ENCODE measurements at regions not wholly inside any gene's neighbourhood (a gene's known extent, or its start where the extent isn't known, plus 50 kb on each side); places are given as distances from the start of the nearest gene placed in this dataset.

- Histone ChIP-seq H3K4me2 (ENCODE audit: low read length) (no peak overlapping the region), H3K4me3 (ENCODE audit: low read length) (no peak overlapping the region), H3K27me3 (ENCODE audit: control insufficient read depth, insufficient read depth, low read length) (peaks cover 39% of the 10 kb centered on the region), H3K4me1 (ENCODE audit: control insufficient read depth, insufficient read depth, low read length) (no peaks in the 10 kb centered on the region), H3K9ac (ENCODE audit: low read depth, low read length) (no peak overlapping the region), H3K36me3 (ENCODE audit: insufficient read depth, low read length) (no peaks in the 10 kb centered on the region), H3K9me3 (replicated peaks; ENCODE audit: low read length) (no peaks in the 10 kb centered on the region)
Measured at GRCh38 chr20:57847104-57847503, 137.3 kb upstream of the PMEPA1 start.

- Histone ChIP-seq H3K4me1 (ENCODE audit: control insufficient read depth, insufficient read depth, low read length) (no peaks in the 10 kb centered on the region), H3K4me3 (ENCODE audit: low read length) (no peak overlapping the region), H3K36me3 (ENCODE audit: insufficient read depth, low read length) (no peaks in the 10 kb centered on the region), H3K9ac (ENCODE audit: low read depth, low read length) (no peak overlapping the region), H3K4me2 (ENCODE audit: low read length) (no peak overlapping the region), H3K9me3 (replicated peaks; ENCODE audit: low read length) (no peaks in the 10 kb centered on the region), H3K27me3 (ENCODE audit: control insufficient read depth, insufficient read depth, low read length) (peaks cover 49% of the 10 kb centered on the region)
Measured at GRCh38 chr20:57844626-57845596, 135.1 kb upstream of the PMEPA1 start.

- H3K4me2 ChIP-seq (ENCODE audit: low read length), result no peak overlapping the region
- no peak overlapping the region for H3K4me3 ChIP-seq (ENCODE audit: low read length)
- no peaks in the 10 kb centered on the region for H3K9me3 ChIP-seq (replicated peaks; ENCODE audit: low read length)
Measured at GRCh38 chr20:57843941-57844625, 134.3 kb upstream of the PMEPA1 start.

DNA sequence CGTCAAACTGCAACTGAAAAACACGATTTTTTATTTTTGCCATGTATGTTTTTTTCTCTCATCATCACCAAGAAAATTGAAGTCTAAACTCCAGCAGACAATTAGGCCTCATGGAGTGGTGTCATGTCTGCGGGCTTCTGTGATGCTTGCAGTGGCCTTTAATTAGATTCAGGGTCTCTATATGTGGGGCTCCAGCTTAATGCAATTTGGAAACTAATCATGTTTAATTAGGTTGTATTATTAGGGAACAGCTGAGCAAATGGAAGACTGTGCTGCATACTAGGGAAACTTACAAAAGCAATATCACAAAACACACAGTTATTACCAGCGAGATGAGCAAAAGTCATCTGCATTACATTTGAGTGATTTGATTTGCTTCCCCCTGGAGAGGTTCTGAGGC lies 132.9 kb upstream of the PMEPA1 start:
- Histone ChIP-seq H3K27me3 (ENCODE audit: control insufficient read depth, insufficient read depth, low read length) (peaks cover 55% of the 10 kb centered on the region), H3K4me2 (ENCODE audit: low read length) (no peak overlapping the region), H3K9me3 (replicated peaks; ENCODE audit: low read length) (no peaks in the 10 kb centered on the region), H3K4me3 (ENCODE audit: low read length) (no peak overlapping the region), H3K36me3 (ENCODE audit: insufficient read depth, low read length) (no peaks in the 10 kb centered on the region), H3K9ac (ENCODE audit: low read depth, low read length) (no peak overlapping the region), H3K4me1 (ENCODE audit: control insufficient read depth, insufficient read depth, low read length) (no peaks in the 10 kb centered on the region)

More at GRCh38 chr20:57843941-57844625, 134.3 kb upstream of the PMEPA1 start:
- H3K4me1 ChIP-seq (ENCODE audit: control insufficient read depth, insufficient read depth, low read length), result no peaks in the 10 kb centered on the region
- H3K36me3 ChIP-seq (ENCODE audit: insufficient read depth, low read length), result no peaks in the 10 kb centered on the region
- peaks cover 54% of the 10 kb centered on the region for H3K27me3 ChIP-seq (ENCODE audit: control insufficient read depth, insufficient read depth, low read length)
- no peak overlapping the region for H3K9ac ChIP-seq (ENCODE audit: low read depth, low read length)

DNA sequence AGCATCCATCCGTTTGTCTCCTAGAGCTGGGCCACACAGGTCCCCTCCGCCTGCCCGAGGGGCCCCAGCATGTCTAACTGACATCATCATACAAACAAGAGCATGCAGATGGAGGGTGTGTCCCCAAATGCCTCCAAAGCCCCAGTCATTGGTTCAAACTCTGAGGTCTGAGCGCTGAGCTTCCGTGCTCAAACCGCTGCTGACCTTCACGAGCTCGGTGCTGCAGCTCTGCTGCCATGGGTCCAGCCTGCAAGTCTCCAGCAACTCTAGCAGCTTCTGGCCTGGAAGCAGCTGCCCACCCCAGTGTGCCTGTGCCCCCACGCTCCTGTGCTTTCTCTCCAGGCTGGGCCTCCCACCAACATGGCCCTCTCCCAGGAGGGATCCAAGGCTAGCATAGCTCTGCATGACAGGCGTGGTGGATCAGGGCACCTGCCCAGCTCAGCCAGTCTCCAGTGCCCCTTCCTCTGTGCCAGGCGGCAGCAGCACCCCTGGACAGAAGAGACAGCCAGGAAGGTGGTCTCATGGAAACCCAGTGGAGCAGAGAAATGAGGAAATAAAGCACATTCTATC lies 131.6 kb upstream of the PMEPA1 start:
- no peak overlapping the region for H3K9ac ChIP-seq (ENCODE audit: low read depth, low read length)

GRCh38 chr20:57840504-57841296 lies 130.9 kb upstream of the PMEPA1 start:
- Histone ChIP-seq H3K9me3 (replicated peaks; ENCODE audit: low read length) (no peaks in the 10 kb centered on the region), H3K27me3 (ENCODE audit: control insufficient read depth, insufficient read depth, low read length) (peaks cover 57% of the 10 kb centered on the region), H3K9ac (ENCODE audit: low read depth, low read length) (no peak overlapping the region), H3K4me3 (ENCODE audit: low read length) (no peak overlapping the region), H3K4me1 (ENCODE audit: control insufficient read depth, insufficient read depth, low read length) (no peaks in the 10 kb centered on the region), H3K4me2 (ENCODE audit: low read length) (no peak overlapping the region), H3K36me3 (ENCODE audit: insufficient read depth, low read length) (no peaks in the 10 kb centered on the region)

More for the DNA sequence above, 131.6 kb upstream of the PMEPA1 start:
- Histone ChIP-seq H3K36me3 (ENCODE audit: insufficient read depth, low read length) (no peaks in the 10 kb centered on the region), H3K4me1 (ENCODE audit: control insufficient read depth, insufficient read depth, low read length) (no peaks in the 10 kb centered on the region), H3K4me2 (ENCODE audit: low read length) (no peak overlapping the region), H3K9me3 (replicated peaks; ENCODE audit: low read length) (no peaks in the 10 kb centered on the region), H3K27me3 (ENCODE audit: control insufficient read depth, insufficient read depth, low read length) (peaks cover 59% of the 10 kb centered on the region), H3K4me3 (ENCODE audit: low read length) (no peak overlapping the region)

GRCh38 chr20:57840066-57840465 lies 130.3 kb upstream of the PMEPA1 start:
- Histone ChIP-seq H3K9ac (ENCODE audit: low read depth, low read length) (no peak overlapping the region), H3K36me3 (ENCODE audit: insufficient read depth, low read length) (no peaks in the 10 kb centered on the region), H3K4me2 (ENCODE audit: low read length) (no peak overlapping the region), H3K4me3 (ENCODE audit: low read length) (no peak overlapping the region), H3K4me1 (ENCODE audit: control insufficient read depth, insufficient read depth, low read length) (no peaks in the 10 kb centered on the region), H3K9me3 (replicated peaks; ENCODE audit: low read length) (no peaks in the 10 kb centered on the region), H3K27me3 (ENCODE audit: control insufficient read depth, insufficient read depth, low read length) (peaks cover 56% of the 10 kb centered on the region)

GRCh38 chr20:57838670-57839151 lies 128.9 kb upstream of the PMEPA1 start:
- H3K4me3 ChIP-seq (ENCODE audit: low read length), result no peak overlapping the region
- H3K4me1 ChIP-seq (ENCODE audit: control insufficient read depth, insufficient read depth, low read length), result no peaks in the 10 kb centered on the region
- H3K9me3 ChIP-seq (replicated peaks; ENCODE audit: low read length), result no peaks in the 10 kb centered on the region
- peaks cover 60% of the 10 kb centered on the region for H3K27me3 ChIP-seq (ENCODE audit: control insufficient read depth, insufficient read depth, low read length)
- no peak overlapping the region for H3K9ac ChIP-seq (ENCODE audit: low read depth, low read length)
- H3K36me3 ChIP-seq (ENCODE audit: insufficient read depth, low read length), result no peaks in the 10 kb centered on the region
- H3K4me2 ChIP-seq (ENCODE audit: low read length), result no peak overlapping the region

- Histone ChIP-seq H3K4me2 (ENCODE audit: low read length) (no peak overlapping the region), H3K9me3 (replicated peaks; ENCODE audit: low read length) (no peaks in the 10 kb centered on the region), H3K4me1 (ENCODE audit: control insufficient read depth, insufficient read depth, low read length) (no peaks in the 10 kb centered on the region), H3K36me3 (ENCODE audit: insufficient read depth, low read length) (no peaks in the 10 kb centered on the region), H3K4me3 (ENCODE audit: low read length) (no peak overlapping the region), H3K9ac (ENCODE audit: low read depth, low read length) (no peak overlapping the region), H3K27me3 (ENCODE audit: control insufficient read depth, insufficient read depth, low read length) (peaks cover 60% of the 10 kb centered on the region)
Measured at GRCh38 chr20:57837208-57838035, 127.6 kb upstream of the PMEPA1 start.

GRCh38 chr20:57835588-57836455 lies 126.0 kb upstream of the PMEPA1 start:
- no peak overlapping the region for H3K9ac ChIP-seq (ENCODE audit: low read depth, low read length)
- no peaks in the 10 kb centered on the region for H3K36me3 ChIP-seq (ENCODE audit: insufficient read depth, low read length)
- no peak overlapping the region for H3K4me2 ChIP-seq (ENCODE audit: low read length)
- no peak overlapping the region for H3K4me3 ChIP-seq (ENCODE audit: low read length)
- peaks cover 65% of the 10 kb centered on the region for H3K27me3 ChIP-seq (ENCODE audit: control insufficient read depth, insufficient read depth, low read length)
- no peaks in the 10 kb centered on the region for H3K9me3 ChIP-seq (replicated peaks; ENCODE audit: low read length)
- no peaks in the 10 kb centered on the region for H3K4me1 ChIP-seq (ENCODE audit: control insufficient read depth, insufficient read depth, low read length)
